Astrocyte (in vitro differentiated cells and primary cell): ENCODE measurements at regions not wholly inside any gene's neighbourhood (a gene's known extent, or its start where the extent isn't known, plus 50 kb on each side); places are given as distances from the start of the nearest gene placed in this dataset.

Experiments used
- CTCF ChIP-seq: IDR thresholded peaks from 2 replicates; pipeline ENCODE4 v1.5.1; 2011; ENCODE audit warnings: low read depth, mild to moderate bottlenecking, inconsistent platforms, low read length, moderate library complexity; ENCODE audit not compliant: insufficient read depth
- EZH2 ChIP-seq: IDR thresholded peaks from 2 replicates; pipeline ENCODE4 v1.6.1; 2012; ENCODE audit warnings: mild to moderate bottlenecking, low read length, inconsistent platforms; ENCODE audit not compliant: insufficient read depth

GRCh38 chr10:14460447-14460846 is 129.7 kb upstream of the FRMD4A start:
- TF ChIP-seq CTCF, result no peak
- TF ChIP-seq EZH2, result no peak
